BE2C (cell line): ENCODE measurements at regions not wholly inside any gene's neighbourhood (a gene's known extent, or its start where the extent isn't known, plus 50 kb on each side); places are given as distances from the start of the nearest gene placed in this dataset.

ENCODE experiments used
- DNase-seq: peaks from one replicate; pipeline ENCODE4 v3.0.0-alpha.2; 2020
- H3K27me3 ChIP-seq: fragments of 250-450 bp; sonication (Bioruptor Pico); 2 replicates; pipeline ENCODE4 v1.5.1; 2020; ENCODE audit warnings: mild to moderate bottlenecking
- H3K36me3 ChIP-seq: fragments of 250-450 bp; sonication (Bioruptor Pico); 2 replicates; pipeline ENCODE4 v1.5.1; 2020; ENCODE audit warnings: mild to moderate bottlenecking
- H3K4me1 ChIP-seq: fragments of 250-450 bp; sonication (Bioruptor Pico); 2 replicates; pipeline ENCODE4 v1.5.1; 2020
- H3K4me3 ChIP-seq: 2 replicates; pipeline ENCODE4 v1.5.1; 2011; ENCODE audit warnings: low read depth, low read length
- H3K9me3 ChIP-seq: fragments of 250-450 bp; sonication (Bioruptor Pico); 2 replicates; pipeline ENCODE4 v1.5.1; 2020
- CTCF ChIP-seq: IDR thresholded peaks from 2 replicates; pipeline ENCODE4 v1.5.1; 2012; ENCODE audit warnings: mild to moderate bottlenecking, low read depth, low read length

GRCh38 chr22:49509016-49509415, 318.7 kb downstream of the BRD1 start:
- DNase-seq, result no peak
- Histone ChIP-seq H3K4me1 (no peaks in the 10 kb centered on the region), H3K9me3 (no peaks in the 10 kb centered on the region), H3K27me3 (no peaks in the 10 kb centered on the region), H3K4me3 (no peak overlapping the region), H3K36me3 (no peaks in the 10 kb centered on the region)
- no peak for TF ChIP-seq CTCF

GRCh38 chr22:49508561-49508960, 319.1 kb downstream of the BRD1 start:
- no peak for DNase-seq
- Histone ChIP-seq H3K4me1 (no peaks in the 10 kb centered on the region), H3K36me3 (no peaks in the 10 kb centered on the region), H3K4me3 (no peak overlapping the region), H3K9me3 (no peaks in the 10 kb centered on the region), H3K27me3 (no peaks in the 10 kb centered on the region)
- no peak for TF ChIP-seq CTCF

GRCh38 chr22:49507607-49508292, 319.9 kb downstream of the BRD1 start:
- no peaks in the 10 kb centered on the region for H3K36me3 ChIP-seq
- H3K27me3 ChIP-seq, result no peaks in the 10 kb centered on the region
- no peaks in the 10 kb centered on the region for H3K9me3 ChIP-seq
- TF ChIP-seq CTCF, result no peak
- no peak for DNase-seq
- no peaks in the 10 kb centered on the region for H3K4me1 ChIP-seq
- H3K4me3 ChIP-seq, result no peak overlapping the region

- Histone ChIP-seq H3K9me3 (peaks cover under 1% of the 10 kb centered on the region; the same call in 1 of the 2 replicates), H3K4me1 (no peaks in the 10 kb centered on the region), H3K36me3 (no peaks in the 10 kb centered on the region), H3K4me3 (no peak overlapping the region), H3K27me3 (no peaks in the 10 kb centered on the region)
- DNase-seq, result no peak
- TF ChIP-seq CTCF, result no peak
These were observed 321.7 kb downstream of the BRD1 start for GRCh38 chr22:49506010-49506400.

GRCh38 chr22:49505337-49506009, 322.2 kb downstream of the BRD1 start:
- no peak for TF ChIP-seq CTCF
- H3K4me1 ChIP-seq, result no peaks in the 10 kb centered on the region

GRCh38 chr22:49503896-49504521, 323.7 kb downstream of the BRD1 start:
- TF ChIP-seq CTCF, result no peak
- no peaks in the 10 kb centered on the region for H3K36me3 ChIP-seq
- H3K9me3 ChIP-seq, result peaks cover 6% of the 10 kb centered on the region
- no peaks in the 10 kb centered on the region for H3K4me1 ChIP-seq
- DNase-seq, result no peak
- no peak overlapping the region for H3K4me3 ChIP-seq
- no peaks in the 10 kb centered on the region for H3K27me3 ChIP-seq

More at GRCh38 chr22:49505337-49506009, 322.2 kb downstream of the BRD1 start:
- Histone ChIP-seq H3K27me3 (no peaks in the 10 kb centered on the region), H3K36me3 (no peaks in the 10 kb centered on the region), H3K4me3 (no peak overlapping the region), H3K9me3 (peaks cover 3% of the 10 kb centered on the region; the same call in 1 of the 2 replicates)
- DNase-seq, result no peak
